GM23338 (cell line): ENCODE measurements at regions not wholly inside any gene's neighbourhood (a gene's known extent, or its start where the extent isn't known, plus 50 kb on each side); places are given as distances from the start of the nearest gene placed in this dataset.

Experiments used
- ATAC-seq: fragments of 200-7000 bp; cut with Tn5 transposase; 3 replicates; pipeline ENCODE4 v1.9.1; 2020
- DNase-seq: peaks from one replicate; pipeline ENCODE4 v3.0.0-alpha.2; 2015; ENCODE audit warnings: low spot score
- H2AFZ ChIP-seq: fragments of 200-600 bp; sonication (generic); 2 replicates; pipeline ENCODE4 v1.8.0; 2016; ENCODE audit warnings: antibody characterized with exemption, mild to moderate bottlenecking, moderate library complexity
- H3F3A ChIP-seq: fragments of 200-600 bp; sonication (generic); replicated peaks from 2 replicates; pipeline ENCODE4 v1.8.0; 2017; ENCODE audit warnings: antibody characterized with exemption, mixed run types, low read depth
- H3K27ac ChIP-seq: fragments of 200-600 bp; sonication (generic); 2 replicates; pipeline ENCODE4 v1.6.1; 2016; ENCODE audit warnings: low read depth
- H3K27me3 ChIP-seq: fragments of 200-600 bp; sonication (generic); 2 replicates; pipeline ENCODE4 v1.8.0; 2016; ENCODE audit warnings: mild to moderate bottlenecking, mixed run types, moderate library complexity; ENCODE audit not compliant: insufficient read depth
- H3K36me3 ChIP-seq: fragments of 200-600 bp; sonication (generic); 2 replicates; pipeline ENCODE4 v1.8.0; 2016; ENCODE audit warnings: mild to moderate bottlenecking; ENCODE audit not compliant: insufficient read depth
- H3K4me1 ChIP-seq: fragments of 200-600 bp; sonication (generic); 2 replicates; pipeline ENCODE4 v1.8.0; 2016; ENCODE audit warnings: mild to moderate bottlenecking, moderate library complexity; ENCODE audit not compliant: insufficient read depth
- H3K4me2 ChIP-seq: fragments of 200-600 bp; sonication (generic); 2 replicates; pipeline ENCODE4 v1.7.1; 2017; ENCODE audit warnings: mixed run types
- H3K4me3 ChIP-seq: fragments of 200-600 bp; sonication (generic); 2 replicates; pipeline ENCODE4 v1.6.1; 2016; ENCODE audit warnings: mixed run types
- H3K79me2 ChIP-seq: fragments of 200-600 bp; sonication (generic); replicated peaks from 2 replicates; pipeline ENCODE4 v1.8.0; 2017; ENCODE audit warnings: mild to moderate bottlenecking; ENCODE audit not compliant: insufficient read depth
- H3K9me2 ChIP-seq: fragments of 200-600 bp; sonication (generic); 2 replicates; pipeline ENCODE4 v1.8.0; 2017; ENCODE audit not compliant: insufficient read depth
- H4K20me1 ChIP-seq: fragments of 200-600 bp; sonication (generic); replicated peaks from 2 replicates; pipeline ENCODE4 v1.8.0; 2017; ENCODE audit warnings: mild to moderate bottlenecking; ENCODE audit not compliant: insufficient read depth
- H3K27ac Mint-ChIP-seq: 2 replicates; pipeline ENCODE4 v1.8.0; 2020; ENCODE audit warnings: inconsistent platforms, mild to moderate bottlenecking, moderate library complexity, mixed read lengths
- H3K27me3 Mint-ChIP-seq: 3 replicates; pipeline ENCODE4 v1.8.0; 2022; ENCODE audit warnings: low read depth, mild to moderate bottlenecking, moderate library complexity, mixed read lengths, inconsistent platforms; ENCODE audit not compliant: insufficient read depth, poor library complexity
- H3K36me3 Mint-ChIP-seq: 3 replicates; pipeline ENCODE4 v1.8.0; 2021; ENCODE audit warnings: low read depth, mild to moderate bottlenecking, inconsistent platforms, moderate library complexity, mixed read lengths
- H3K4me1 Mint-ChIP-seq: 3 replicates; pipeline ENCODE4 v1.8.0; 2020; ENCODE audit warnings: mild to moderate bottlenecking, inconsistent platforms, mixed read lengths
- H3K4me3 Mint-ChIP-seq: 3 replicates; pipeline ENCODE4 v1.8.0; 2021; ENCODE audit warnings: moderate library complexity, mild to moderate bottlenecking, inconsistent platforms, mixed read lengths
- H3K9me3 Mint-ChIP-seq: 3 replicates; pipeline ENCODE4 v1.8.0; 2020; ENCODE audit warnings: moderate library complexity, mild to moderate bottlenecking, inconsistent platforms, mixed read lengths
- CREB1 ChIP-seq: fragments of 250-450 bp; sonication (Bioruptor Pico); IDR thresholded peaks from 2 replicates; pipeline ENCODE4 v1.5.0; 2020; ENCODE audit warnings: low read depth, mild to moderate bottlenecking, moderate library complexity
- EZH2 ChIP-seq: fragments of 200-600 bp; sonication (generic); IDR thresholded peaks from one replicate; pipeline ENCODE4 v1.8.0; 2017; ENCODE audit warnings: antibody characterized with exemption, mild to moderate bottlenecking, low read depth; ENCODE audit not compliant: unreplicated experiment
- EZH2phosphoT487 ChIP-seq: fragments of 200-600 bp; sonication (generic); IDR thresholded peaks from one replicate; pipeline ENCODE4 v1.8.1; 2018; ENCODE audit warnings: antibody characterized with exemption; ENCODE audit not compliant: unreplicated experiment
- NANOG ChIP-seq: IDR thresholded peaks from 2 replicates; pipeline ENCODE4 v1.6.1; 2016; ENCODE audit warnings: antibody characterized with exemption, borderline replicate concordance
- POLR2AphosphoS5 ChIP-seq: IDR thresholded peaks from 2 replicates; pipeline ENCODE4 v1.6.1; 2016; ENCODE audit warnings: antibody characterized with exemption, low read depth
- REST ChIP-seq: IDR thresholded peaks from one replicate; pipeline ENCODE4 v1.6.1; 2018; ENCODE audit warnings: antibody characterized with exemption; ENCODE audit not compliant: unreplicated experiment
- STAT1 ChIP-seq: IDR thresholded peaks from one replicate; pipeline ENCODE4 v1.6.1; 2016; ENCODE audit warnings: antibody characterized with exemption; ENCODE audit not compliant: unreplicated experiment
- ZNF114 ChIP-seq: fragments of 250-450 bp; sonication (Bioruptor Pico); IDR thresholded peaks from 2 replicates; pipeline ENCODE4 v1.5.0; 2020; ENCODE audit warnings: mild to moderate bottlenecking, moderate library complexity
- ZNF331 ChIP-seq: fragments of 250-450 bp; sonication (Bioruptor Pico); IDR thresholded peaks from 2 replicates; pipeline ENCODE4 v1.5.0; 2020; ENCODE audit warnings: low read depth, mild to moderate bottlenecking, moderate library complexity

GRCh38 chr13:106810069-106810468, 242.1 kb upstream of the ARGLU1 start (continued):
- TF ChIP-seq EZH2phosphoT487 (no peak), EZH2 (no peak), POLR2AphosphoS5 (no peak), ZNF114 (CRISPR knock-in tag) (no peak)

GRCh38 chr13:106804991-106805390, 237.1 kb upstream of the ARGLU1 start:
- DNase-seq = peak; percentile 44
- Histone ChIP-seq H3K4me3 (no peak overlapping the region), H2AFZ (no peak overlapping the region), H3K79me2 (no peaks in the 10 kb centered on the region), H3K27ac (no peak overlapping the region), H3F3A (no peaks in the 10 kb centered on the region), H3K27me3 (no peaks in the 10 kb centered on the region), H3K4me2 (peak overlapping the region; percentile 27), H3K4me1 (peaks cover 27% of the 10 kb centered on the region), H4K20me1 (no peaks in the 10 kb centered on the region), H3K36me3 (no peaks in the 10 kb centered on the region), H3K9me2 (no peaks in the 10 kb centered on the region)
- Mint-ChIP-seq H3K27me3 (no peaks in the 10 kb centered on the region), H3K27ac (no peak overlapping the region), H3K9me3 (no peaks in the 10 kb centered on the region), H3K4me1 (peaks cover 43% of the 10 kb centered on the region), H3K36me3 (no peaks in the 10 kb centered on the region), H3K4me3 (peak overlapping the region; percentile 5; the same call in 2 of the 3 replicates)
- TF ChIP-seq ZNF331 (CRISPR knock-in tag) (no peak), EZH2 (no peak), STAT1 (no peak), NANOG (0 out of 2 replicates have a peak, but pooled peaks have one; percentile 17)
- peak; percentile 69 for ATAC-seq

- Mint-ChIP-seq H3K36me3 (no peaks in the 10 kb centered on the region; the same call in 2 of the 3 replicates), H3K9me3 (no peaks in the 10 kb centered on the region), H3K4me3 (no peak overlapping the region), H3K27me3 (peaks cover 20% of the 10 kb centered on the region), H3K4me1 (peaks cover 45% of the 10 kb centered on the region), H3K27ac (no peak overlapping the region)
- Histone ChIP-seq H3K4me1 (peaks cover 27% of the 10 kb centered on the region), H3K9me2 (no peaks in the 10 kb centered on the region), H3K79me2 (no peaks in the 10 kb centered on the region), H4K20me1 (no peaks in the 10 kb centered on the region), H3K36me3 (no peaks in the 10 kb centered on the region), H3K4me3 (no peak overlapping the region), H3K27me3 (peaks cover 17% of the 10 kb centered on the region), H3K27ac (no peak overlapping the region), H3F3A (no peaks in the 10 kb centered on the region), H3K4me2 (no peak overlapping the region), H2AFZ (peak overlapping the region; percentile 83)
- ATAC-seq (peak; percentile 65), DNase-seq (peak; percentile 47)
- TF ChIP-seq REST (no peak), EZH2phosphoT487 (no peak), CREB1 (CRISPR knock-in tag) (no peak)
These were observed 235.0 kb upstream of the ARGLU1 start for GRCh38 chr13:106802917-106803316.
